ENCODE measurements at regions not wholly inside any gene's neighbourhood (a gene's known extent, or its start where the extent isn't known, plus 50 kb on each side); places are given as distances from the start of the nearest gene placed in this dataset.
A peak's percentile ranks its signal among the peaks of the same experiment; 100 is the strongest.

DNA sequence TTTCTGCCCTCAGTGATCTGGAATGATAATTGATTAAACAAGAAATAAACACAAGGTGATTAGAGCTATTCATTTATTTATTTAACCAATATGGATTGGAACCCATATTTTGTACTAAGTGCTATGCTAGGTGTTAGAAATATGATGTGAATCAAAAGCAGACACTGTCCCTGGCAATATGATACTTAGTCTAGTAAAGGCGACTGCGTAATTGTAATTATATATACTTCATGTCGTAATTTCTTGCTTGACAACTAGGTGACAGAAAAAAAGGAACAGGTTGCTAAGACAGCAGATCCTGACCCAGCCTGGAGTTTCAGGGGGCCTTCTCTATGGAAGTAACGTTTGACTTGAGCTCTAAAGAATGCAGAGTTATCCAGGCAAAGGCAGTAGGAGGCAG, 236.5 kb upstream of the F9 start:
- intact Hi-C loops (cut with DNase I; ENCODE audit: low total_unique reads), result loop anchor here (10.0 kb wide), 1 partner anchor 99 kb away; no protein-coding TSS in a partner anchor
- no peaks in the 10 kb centered on the region for H3K9me3 ChIP-seq
- no peak overlapping the region for H3K4me3 ChIP-seq
- TF ChIP-seq CTCF (IDR thresholded peaks at IDR 0.05 in 4 of 5, conservative IDR thresholded peaks at IDR 0.05 in 1 of 5) (no peak), POLR2A (IDR thresholded peaks at IDR 0.05) (no peak)
- in situ Hi-C loops (cut with MboI; ENCODE audit: low sequenced_read_pairs in 4 of 4), result loop anchor here in 1 of 4 donors (10.0 kb wide), 1 partner anchor 69 kb away; no protein-coding TSS in a partner anchor
- H3K36me3 ChIP-seq, result no peaks in the 10 kb centered on the region
- no peaks in the 10 kb centered on the region for H3K27me3 ChIP-seq
- peak overlapping the region; percentile 31 to 69 (median 50) for H3K27ac ChIP-seq
- DNase-seq (no peak), ATAC-seq (peak; percentile 93 to 95)
- peaks cover 5 to 16% of the 10 kb centered on the region in 2 donors for H3K4me1 ChIP-seq

DNA sequence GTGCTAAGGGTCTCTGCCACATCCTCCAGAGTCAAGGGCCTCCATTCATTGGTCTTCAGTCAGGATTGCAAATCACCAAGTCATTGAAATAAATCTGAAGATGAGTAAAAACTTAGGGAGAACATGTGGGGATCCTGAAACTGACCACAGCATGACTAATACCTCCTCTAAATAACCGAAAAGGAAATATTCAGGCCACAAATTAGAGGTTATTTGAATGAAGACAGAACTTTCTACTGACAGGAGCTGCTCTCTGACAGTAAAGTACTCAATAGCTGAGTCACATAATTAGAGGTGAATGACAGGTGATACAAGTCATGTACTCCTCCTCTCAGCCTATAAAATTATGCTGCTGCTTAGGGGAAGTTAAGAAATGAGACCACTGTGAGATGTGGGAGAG, 240.2 kb upstream of the F9 start:
- ATAC-seq (no peak), DNase-seq (no peak)
- no peaks in the 10 kb centered on the region for H3K27me3 ChIP-seq
- H3K4me1 ChIP-seq, result peaks cover 5 to 6% of the 10 kb centered on the region in 2 donors
- no peaks in the 10 kb centered on the region for H3K9me3 ChIP-seq
- H3K36me3 ChIP-seq, result no peaks in the 10 kb centered on the region
- in situ Hi-C loops (cut with MboI; ENCODE audit: low sequenced_read_pairs in 4 of 4) (loop anchor here in 1 of 4 donors (10.0 kb wide), 1 partner anchor 66 kb away; no protein-coding TSS in a partner anchor), intact Hi-C loops (cut with DNase I; ENCODE audit: low total_unique reads) (loop anchor here (10.0 kb wide), 1 partner anchor 96 kb away; no protein-coding TSS in a partner anchor)
- TF ChIP-seq POLR2A (IDR thresholded peaks at IDR 0.05) (no peak), CTCF (IDR thresholded peaks at IDR 0.05 in 4 of 5, conservative IDR thresholded peaks at IDR 0.05 in 1 of 5) (no peak)
- H3K4me3 ChIP-seq, result no peak overlapping the region
- H3K27ac ChIP-seq, result no peak overlapping the region

- no peak overlapping the region for H3K27ac ChIP-seq
- no peaks in the 10 kb centered on the region for H3K36me3 ChIP-seq
- DNase-seq (no peak), ATAC-seq (no peak)
- intact Hi-C loops (cut with DNase I; ENCODE audit: low total_unique reads) (no loop called here), in situ Hi-C loops (cut with MboI; ENCODE audit: low sequenced_read_pairs in 4 of 4) (no loop called here)
- no peak overlapping the region for H3K4me3 ChIP-seq
- H3K9me3 ChIP-seq, result no peaks in the 10 kb centered on the region
- no peak for TF ChIP-seq POLR2A (IDR thresholded peaks at IDR 0.05)
- TF ChIP-seq CTCF (IDR thresholded peaks at IDR 0.05 in 4 of 5, conservative IDR thresholded peaks at IDR 0.05 in 1 of 5), result no peak
- no peaks in the 10 kb centered on the region for H3K27me3 ChIP-seq
- H3K4me1 ChIP-seq, result peaks cover 0 to 5% of the 10 kb centered on the region in 2 donors
Measured at GRCh38 chrX:139287155-139287924, 243.2 kb upstream of the F9 start.

GRCh38 chrX:139286342-139286741, 244.2 kb upstream of the F9 start:
- Histone ChIP-seq H3K4me3 (no peak overlapping the region), H3K9me3 (no peaks in the 10 kb centered on the region), H3K27ac (no peak overlapping the region), H3K4me1 (peaks cover 0 to under 1% of the 10 kb centered on the region in 2 donors), H3K36me3 (no peaks in the 10 kb centered on the region), H3K27me3 (no peaks in the 10 kb centered on the region)
- in situ Hi-C loops (cut with MboI; ENCODE audit: low sequenced_read_pairs in 4 of 4) (no loop called here), intact Hi-C loops (cut with DNase I; ENCODE audit: low total_unique reads) (no loop called here)
- DNase-seq (no peak), ATAC-seq (no peak)
- TF ChIP-seq CTCF (IDR thresholded peaks at IDR 0.05 in 4 of 5, conservative IDR thresholded peaks at IDR 0.05 in 1 of 5) (no peak), POLR2A (IDR thresholded peaks at IDR 0.05) (no peak)
